ENCODE measurements at regions not wholly inside any gene's neighbourhood (a gene's known extent, or its start where the extent isn't known, plus 50 kb on each side); places are given as distances from the start of the nearest gene placed in this dataset.

- TF ChIP-seq POLR2A (IDR thresholded peaks at IDR 0.05) (no peak), EP300 (IDR thresholded peaks at IDR 0.05) (no peak), POLR2AphosphoS5 (IDR thresholded peaks at IDR 0.05) (no peak)
Measured at GRCh38 chr2:181190711-181191110, 210.3 kb downstream of the UBE2E3 start.

Data from stomach (tissue), 4 donors.